ENCODE measurements at regions not wholly inside any gene's neighbourhood (a gene's known extent, or its start where the extent isn't known, plus 50 kb on each side); places are given as distances from the start of the nearest gene placed in this dataset.
A peak's percentile ranks its signal among the peaks of the same experiment; 100 is the strongest.

DNA sequence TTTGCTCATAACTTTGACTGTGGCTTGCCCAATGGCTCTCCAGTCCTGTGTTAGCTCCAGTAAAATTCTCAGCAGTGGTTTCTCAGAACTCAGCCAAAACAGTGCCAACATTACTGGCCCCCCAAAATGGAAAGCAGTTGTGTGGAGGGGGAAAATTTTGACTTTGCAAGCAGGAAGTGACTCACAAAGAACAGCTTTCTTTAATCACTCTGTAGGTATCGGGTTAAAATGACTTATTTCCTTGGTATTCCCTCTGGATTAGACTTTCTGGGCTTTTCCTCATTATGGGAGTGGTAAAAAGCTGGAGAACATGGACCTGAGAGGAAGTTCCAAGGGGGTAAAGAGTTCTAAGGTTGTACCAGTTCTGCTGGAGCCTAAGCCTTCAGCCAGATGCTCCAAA is 175.7 kb upstream of the RND3 start:
- TF ChIP-seq CTCF (conservative IDR thresholded peaks at IDR 0.05; ENCODE audit: low read length) = no peak
- DNase-seq (ENCODE audit: low read depth) = peak; percentile 92

DNA sequence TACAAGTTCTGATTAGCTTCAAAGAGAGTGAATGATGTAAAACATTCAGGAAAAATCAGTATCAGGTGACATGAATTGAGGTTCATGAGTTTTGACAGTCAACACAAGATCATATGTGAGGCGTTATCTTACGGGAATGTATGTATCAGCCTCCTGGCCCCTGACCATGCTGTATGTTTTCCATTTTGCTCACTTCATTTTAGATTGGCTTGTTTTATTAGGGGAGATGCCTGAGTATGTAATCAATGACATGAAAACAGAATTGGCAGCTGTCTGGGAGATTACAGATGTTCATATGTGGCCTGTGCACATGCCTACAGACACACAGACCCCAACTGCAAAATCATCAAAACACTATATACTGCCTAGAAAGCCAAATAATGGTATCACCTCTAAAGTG is 168.5 kb upstream of the RND3 start:
- no peak for DNase-seq (ENCODE audit: low read depth)

More for the DNA sequence above, 175.7 kb upstream of the RND3 start:
- no peak overlapping the region for H3K4me3 ChIP-seq (ENCODE audit: low read length)

DNA sequence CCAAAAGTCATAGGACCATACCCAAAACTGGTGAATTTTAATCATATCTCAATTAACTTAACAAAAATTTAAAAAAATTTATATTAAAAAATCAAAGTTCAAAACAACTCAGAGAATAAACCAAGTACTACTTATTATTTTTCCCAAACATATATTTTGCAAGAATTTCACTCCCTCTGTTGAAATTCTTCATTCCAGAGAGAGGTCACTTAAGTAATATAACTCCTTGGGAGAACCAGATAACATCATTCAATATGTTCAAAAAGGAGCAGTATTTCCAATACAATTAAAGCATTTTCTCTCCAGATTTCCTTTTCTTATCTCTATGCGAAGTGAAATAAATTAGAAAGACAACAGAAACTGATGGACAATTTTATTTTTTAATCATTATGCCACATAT is 165.9 kb upstream of the RND3 start:
- H3K4me3 ChIP-seq (ENCODE audit: low read length) = no peak overlapping the region
- no peak for DNase-seq (ENCODE audit: low read depth)
- TF ChIP-seq CTCF (conservative IDR thresholded peaks at IDR 0.05; ENCODE audit: low read length) = no peak

More for the DNA sequence above, 168.5 kb upstream of the RND3 start:
- no peak for TF ChIP-seq CTCF (conservative IDR thresholded peaks at IDR 0.05; ENCODE audit: low read length)
- H3K4me3 ChIP-seq (ENCODE audit: low read length) = no peak overlapping the region

DNA sequence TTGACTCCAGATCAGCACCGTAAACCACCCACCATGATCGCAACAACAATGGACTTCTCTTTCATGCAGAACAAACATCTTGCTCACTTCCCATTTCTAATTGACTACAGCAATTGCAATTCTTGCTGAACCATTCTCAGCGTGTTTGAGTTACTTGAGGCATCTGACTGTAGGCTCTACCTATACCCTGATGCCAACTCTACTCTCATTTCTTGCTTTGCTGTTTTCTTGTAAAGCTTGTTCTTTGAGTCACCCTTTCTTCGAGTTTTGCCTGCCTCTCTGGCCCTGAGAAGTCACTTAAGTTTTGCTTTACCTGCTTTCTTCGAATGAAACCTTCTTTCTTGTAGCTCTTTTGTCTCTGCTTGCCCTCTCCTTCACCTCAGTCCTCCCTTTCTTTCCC is 160.5 kb upstream of the RND3 start:
- TF ChIP-seq CTCF (conservative IDR thresholded peaks at IDR 0.05; ENCODE audit: low read length) = no peak
- DNase-seq (ENCODE audit: low read depth) = no peak
- H3K4me3 ChIP-seq (ENCODE audit: low read length) = no peak overlapping the region

GRCh38 chr2:150646746-150647145 is 159.3 kb upstream of the RND3 start:
- no peak for DNase-seq (ENCODE audit: low read depth)
- no peak for TF ChIP-seq CTCF (conservative IDR thresholded peaks at IDR 0.05; ENCODE audit: low read length)
- H3K4me3 ChIP-seq (ENCODE audit: low read length) = no peak overlapping the region

- no peak overlapping the region for H3K4me3 ChIP-seq (ENCODE audit: low read length)
- TF ChIP-seq CTCF (conservative IDR thresholded peaks at IDR 0.05; ENCODE audit: low read length) = no peak
- peak; percentile 48 for DNase-seq (ENCODE audit: low read depth)
Measured at GRCh38 chr2:150644298-150645067, 157.0 kb upstream of the RND3 start.

DNA sequence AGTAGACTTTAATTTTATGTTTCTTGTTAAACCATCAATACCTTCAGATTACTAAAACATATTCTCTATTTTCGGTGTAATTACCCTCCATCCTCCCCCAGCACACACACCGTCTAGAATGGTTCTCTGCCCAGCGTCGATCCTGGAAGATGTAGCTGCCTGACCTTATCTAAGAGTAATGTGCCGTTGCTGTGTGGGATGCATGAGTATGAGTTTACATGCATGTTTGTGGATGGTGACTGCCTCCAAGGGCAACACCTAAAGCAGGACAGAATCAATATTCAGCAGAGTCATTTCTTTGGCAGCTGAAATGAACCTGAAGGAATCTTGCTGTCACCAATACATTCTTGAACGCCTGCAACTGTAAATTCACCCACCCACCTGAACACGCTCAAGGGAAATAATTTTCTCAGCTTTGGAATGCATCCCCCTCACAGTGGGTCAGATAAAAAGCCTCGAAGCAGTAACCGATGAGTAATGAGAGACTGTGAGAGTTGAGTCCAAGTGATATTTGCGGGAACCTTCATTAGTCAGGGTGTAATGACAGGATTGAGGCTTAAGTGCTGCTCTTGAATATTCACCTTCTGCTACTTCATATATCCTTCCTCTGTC is 155.8 kb upstream of the RND3 start:
- TF ChIP-seq CTCF (conservative IDR thresholded peaks at IDR 0.05; ENCODE audit: low read length) = no peak
- no peak for DNase-seq (ENCODE audit: low read depth)
- no peak overlapping the region for H3K4me3 ChIP-seq (ENCODE audit: low read length)

Measured in AG10803 (cell line).